ENCODE measurements at regions not wholly inside any gene's neighbourhood (a gene's known extent, or its start where the extent isn't known, plus 50 kb on each side); places are given as distances from the start of the nearest gene placed in this dataset.
A peak's percentile ranks its signal among the peaks of the same experiment; 100 is the strongest.

- ATAC-seq (no peak), DNase-seq (ENCODE audit: low spot score) (no peak)
- intact Hi-C loops (cut with DNase I), result no loop called here
Measured at GRCh38 chr5:60185231-60186099, 291.9 kb upstream of the PDE4D start.

- DNase-seq (ENCODE audit: low spot score) (no peak), ATAC-seq (peak; percentile 87)
- intact Hi-C loops (cut with DNase I), result no loop called here
Measured at GRCh38 chr5:60184606-60185005, 291.1 kb upstream of the PDE4D start.

DNA sequence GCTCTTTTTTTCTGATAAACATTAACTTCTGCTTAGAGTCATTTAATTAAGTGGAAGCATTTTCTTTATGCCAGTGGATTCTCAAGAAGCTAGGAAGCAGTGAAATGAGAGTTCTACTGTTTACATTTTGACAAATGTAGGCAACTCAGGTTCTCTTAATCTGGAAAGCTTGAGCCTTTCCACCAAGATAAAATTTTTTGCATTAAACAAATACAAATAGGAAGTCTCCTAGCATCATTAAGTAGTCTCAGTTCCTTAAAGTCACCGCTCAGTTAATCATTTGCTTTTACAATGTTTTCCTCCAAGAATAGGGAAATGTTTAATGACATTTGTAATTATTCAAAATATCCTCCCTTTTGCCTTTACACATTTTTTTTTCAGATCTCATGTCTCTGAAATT, 290.4 kb upstream of the PDE4D start:
- DNase-seq (ENCODE audit: low spot score) (no peak), ATAC-seq (no peak)
- intact Hi-C loops (cut with DNase I), result no loop called here

GRCh38 chr5:60178101-60178500, 284.6 kb upstream of the PDE4D start:
- DNase-seq (ENCODE audit: low spot score) (no peak), ATAC-seq (no peak)
- intact Hi-C loops (cut with DNase I), result no loop called here

DNA sequence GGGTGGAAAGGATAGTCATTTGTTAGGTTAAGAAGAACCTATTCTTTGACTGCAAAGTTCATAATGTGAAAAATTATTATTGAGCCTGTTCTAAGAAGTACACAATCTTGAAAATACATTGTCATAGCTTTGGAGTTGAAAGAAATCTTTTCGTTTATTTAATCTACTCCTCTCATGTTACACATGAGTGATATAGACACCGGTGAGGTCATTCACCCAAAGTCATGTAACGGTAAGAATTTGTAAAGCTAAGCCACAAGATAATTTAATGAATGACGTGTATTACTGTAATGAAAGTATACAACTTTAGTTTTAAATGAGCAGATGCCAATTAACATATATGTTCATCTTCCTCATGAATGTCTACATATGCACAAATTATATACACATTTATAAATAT, 284.1 kb upstream of the PDE4D start:
- ATAC-seq, result no peak
- no peak for DNase-seq (ENCODE audit: low spot score)
- intact Hi-C loops (cut with DNase I), result no loop called here

DNA sequence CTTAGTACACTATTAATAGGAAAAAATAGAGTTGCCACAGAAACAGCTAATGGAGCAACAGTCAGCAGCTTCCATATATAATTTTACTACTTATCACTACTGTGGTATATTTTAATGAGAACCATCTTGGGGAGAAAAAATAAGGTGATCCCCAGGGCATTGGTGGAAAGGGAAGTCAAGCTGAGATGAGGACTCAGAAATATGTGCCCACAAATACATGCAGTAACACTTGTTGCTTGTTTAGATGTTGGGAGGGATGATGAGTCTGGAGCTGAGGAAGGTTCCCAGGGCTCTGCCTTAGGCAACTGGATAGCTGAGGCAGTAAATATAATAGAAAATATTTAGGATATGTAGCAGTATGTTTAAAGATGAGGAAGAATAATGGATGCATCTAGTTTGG, 280.1 kb upstream of the PDE4D start:
- ATAC-seq, result no peak
- no peak for DNase-seq (ENCODE audit: low spot score)
- intact Hi-C loops (cut with DNase I), result no loop called here

- intact Hi-C loops (cut with DNase I), result no loop called here
- ATAC-seq (no peak), DNase-seq (ENCODE audit: low spot score) (no peak)
Measured at GRCh38 chr5:60163762-60164161, 270.2 kb upstream of the PDE4D start.

DNA sequence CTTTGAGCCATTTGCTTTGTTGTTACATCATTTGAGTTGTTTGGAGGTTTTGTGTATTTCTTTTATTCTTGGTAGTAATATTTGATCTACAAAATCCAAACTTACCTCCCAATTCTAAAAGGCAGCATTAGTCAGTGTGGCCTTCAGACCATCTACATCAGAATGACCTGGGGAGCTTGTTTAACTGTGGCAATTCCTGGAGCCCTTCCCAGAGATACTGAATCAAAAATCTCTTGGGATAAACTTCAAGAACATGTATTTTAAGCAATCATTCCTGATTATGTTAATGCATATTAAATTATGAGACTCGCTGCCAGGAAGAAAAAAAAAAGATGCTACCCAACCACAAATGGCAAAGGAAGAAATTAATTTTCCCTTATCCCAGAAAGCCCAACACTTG, 268.9 kb upstream of the PDE4D start:
- no peak for ATAC-seq
- DNase-seq (ENCODE audit: low spot score), result no peak
- intact Hi-C loops (cut with DNase I), result no loop called here

- DNase-seq (ENCODE audit: low spot score), result no peak
Measured at GRCh38 chr5:60161340-60161934, 267.9 kb upstream of the PDE4D start.

GRCh38 chr5:60149081-60149480, 255.6 kb upstream of the PDE4D start:
- DNase-seq (ENCODE audit: low spot score), result no peak
- intact Hi-C loops (cut with DNase I), result no loop called here

More at GRCh38 chr5:60161340-60161934, 267.9 kb upstream of the PDE4D start:
- no peak for ATAC-seq
- intact Hi-C loops (cut with DNase I), result no loop called here

DNA sequence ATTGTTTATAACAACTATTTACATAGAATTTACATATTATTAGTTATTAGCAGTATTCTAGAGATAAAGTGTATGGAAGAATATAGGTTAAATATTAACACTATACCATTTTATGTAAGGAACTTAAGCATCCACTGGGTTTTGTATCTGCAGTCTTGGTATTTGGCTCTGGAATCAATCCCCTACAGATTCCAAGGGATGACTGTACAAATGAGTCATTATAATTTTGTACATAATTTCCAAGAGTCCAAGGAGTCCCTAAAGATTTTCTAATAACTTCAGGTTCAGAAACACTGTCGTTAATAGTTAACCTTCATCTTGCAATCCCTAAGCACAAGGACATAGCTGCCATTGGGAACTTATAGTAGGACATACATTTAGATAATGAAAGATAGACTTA, 254.8 kb upstream of the PDE4D start:
- no peak for DNase-seq (ENCODE audit: low spot score)
- no peak for ATAC-seq
- intact Hi-C loops (cut with DNase I), result no loop called here

More at GRCh38 chr5:60149081-60149480, 255.6 kb upstream of the PDE4D start:
- ATAC-seq, result no peak

DNA sequence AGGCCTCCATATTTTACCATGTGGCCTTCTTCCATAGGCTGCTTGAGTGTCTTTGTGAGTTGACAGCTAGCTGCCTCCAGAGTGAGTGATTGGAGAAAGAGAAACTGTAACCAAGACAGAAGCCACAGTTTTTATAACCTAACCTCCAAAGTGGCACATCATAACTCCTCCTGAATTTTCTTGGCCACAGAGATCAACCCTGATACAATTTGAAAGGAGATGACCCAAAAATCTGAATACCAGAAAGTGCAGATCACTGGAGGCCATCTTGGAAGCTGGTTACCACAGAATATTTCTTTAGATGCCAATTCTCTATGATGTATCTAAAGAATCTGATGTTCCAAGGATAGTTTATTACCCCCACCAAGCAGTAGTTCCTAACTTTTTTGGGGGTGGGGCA, 254.3 kb upstream of the PDE4D start:
- intact Hi-C loops (cut with DNase I), result no loop called here
- DNase-seq (ENCODE audit: low spot score), result no peak
- no peak for ATAC-seq

GRCh38 chr5:60143942-60144549, 250.5 kb upstream of the PDE4D start:
- DNase-seq (ENCODE audit: low spot score) (no peak), ATAC-seq (no peak)
- intact Hi-C loops (cut with DNase I), result no loop called here

DNA sequence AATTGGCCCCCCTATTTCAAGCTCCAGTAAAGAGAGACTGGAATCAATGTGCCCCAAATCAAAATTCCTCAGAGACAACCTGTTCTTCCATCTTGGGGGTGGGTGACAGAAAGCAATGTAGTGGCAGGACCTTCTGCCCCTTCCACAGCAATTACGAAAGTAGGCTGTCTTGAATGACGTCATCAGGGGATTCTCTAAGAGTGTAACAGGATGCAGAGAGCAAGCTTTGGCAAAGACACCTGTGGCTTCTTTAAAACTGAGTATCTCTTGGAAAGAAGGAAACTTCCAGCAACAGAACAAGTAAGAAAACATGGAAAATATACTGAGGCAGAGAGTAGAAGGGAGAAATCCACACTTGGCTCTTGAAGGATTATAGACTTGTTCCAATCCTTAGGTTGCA, 247.6 kb upstream of the PDE4D start:
- DNase-seq (ENCODE audit: low spot score), result no peak
- no peak for ATAC-seq
- intact Hi-C loops (cut with DNase I), result no loop called here

- ATAC-seq (no peak), DNase-seq (ENCODE audit: low spot score) (no peak)
- intact Hi-C loops (cut with DNase I), result no loop called here
Measured at GRCh38 chr5:60136841-60137240, 243.3 kb upstream of the PDE4D start.

DNA sequence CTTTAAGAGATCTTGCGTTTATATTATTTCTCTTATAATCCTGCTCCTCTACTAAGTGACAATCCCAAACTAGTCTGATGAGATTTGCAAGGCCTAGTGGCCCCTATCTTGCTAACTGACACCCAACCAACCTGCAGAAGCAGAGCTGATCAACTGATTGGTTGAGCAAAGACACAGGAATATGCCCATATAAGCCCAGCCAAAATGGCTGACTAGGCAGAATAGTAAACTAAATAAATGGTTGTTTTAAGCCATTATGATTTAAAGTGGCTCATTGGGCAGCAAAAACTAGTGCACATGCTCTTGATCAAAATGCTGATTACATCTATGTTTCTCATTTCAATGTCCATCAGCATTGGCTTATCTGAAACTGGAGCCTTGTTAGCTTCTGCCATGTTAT, 238.0 kb upstream of the PDE4D start:
- ATAC-seq (no peak), DNase-seq (ENCODE audit: low spot score) (no peak)
- intact Hi-C loops (cut with DNase I), result no loop called here

DNA sequence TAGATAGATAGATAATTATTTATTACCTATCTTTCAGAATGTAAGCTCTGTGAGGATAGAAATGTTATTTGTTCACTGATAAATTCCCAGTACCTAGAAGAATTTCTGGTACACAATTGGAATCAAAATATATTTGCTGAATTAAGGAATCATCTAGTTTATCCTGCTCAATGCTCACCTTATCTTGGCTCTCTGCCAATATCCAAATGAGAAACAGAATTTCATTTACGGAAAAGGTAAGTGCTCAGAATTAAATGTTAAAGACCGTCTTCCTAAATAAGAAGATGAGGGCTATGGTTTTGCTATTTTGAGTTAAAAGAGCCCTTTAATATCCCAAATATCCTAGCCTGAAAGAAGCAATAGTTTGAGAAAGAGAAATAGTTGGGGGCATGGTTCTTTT, 232.1 kb upstream of the PDE4D start:
- DNase-seq (ENCODE audit: low spot score), result no peak
- intact Hi-C loops (cut with DNase I), result no loop called here
- ATAC-seq, result no peak

DNA sequence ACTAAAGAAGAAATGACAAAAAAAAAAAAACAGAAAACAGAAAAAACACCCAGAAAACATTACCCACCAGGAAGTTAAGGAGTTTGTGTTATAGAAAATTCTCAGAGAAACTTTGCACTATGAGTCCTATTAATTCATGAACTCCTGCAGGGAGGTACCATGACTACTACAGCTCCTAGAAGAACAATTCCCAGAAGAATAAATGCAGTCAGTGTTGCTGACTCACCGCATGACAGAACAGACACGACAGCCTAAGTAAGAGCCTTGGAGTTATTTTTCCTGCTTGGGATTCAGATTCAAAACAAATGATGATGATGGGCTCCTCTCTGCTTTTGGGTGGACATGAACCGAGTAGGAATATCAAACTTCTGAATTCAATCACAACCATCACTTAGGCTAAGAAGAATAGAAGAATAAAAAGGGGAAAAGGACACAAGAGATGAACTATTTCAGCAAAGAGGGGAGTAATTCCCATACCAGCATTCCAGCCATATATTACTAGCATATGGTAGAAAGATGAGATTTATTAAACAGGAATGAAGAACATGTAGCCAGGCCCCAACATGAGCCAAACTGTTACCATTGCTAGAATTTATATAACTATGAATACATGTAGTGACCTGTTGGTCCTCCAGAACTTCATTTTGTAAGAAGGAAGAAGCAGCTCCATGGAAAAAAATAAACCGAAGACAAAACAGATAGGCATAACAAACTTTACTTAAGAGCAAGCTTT, 209.6 kb upstream of the PDE4D start:
- no peak for ATAC-seq
- no peak for DNase-seq (ENCODE audit: low spot score)
- intact Hi-C loops (cut with DNase I), result no loop called here

DNA sequence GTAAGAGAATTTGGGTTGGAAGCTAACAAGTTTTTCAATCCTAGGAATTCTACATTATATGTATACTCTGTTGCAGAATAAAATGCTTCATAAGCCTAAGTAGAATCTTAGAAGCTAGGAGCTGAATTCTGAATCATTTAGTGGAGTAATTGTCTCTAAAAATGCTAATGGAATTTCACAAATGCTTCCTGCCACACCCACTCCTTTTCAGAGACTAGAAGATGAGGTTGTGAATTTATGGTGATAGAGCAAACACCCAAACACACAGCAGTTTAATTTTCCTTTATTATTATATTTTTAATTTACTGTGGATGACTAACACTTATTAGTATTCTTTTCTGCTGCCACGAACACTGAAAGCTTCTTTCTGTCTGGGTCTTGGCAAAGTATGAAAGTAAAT, 208.0 kb upstream of the PDE4D start:
- DNase-seq (ENCODE audit: low spot score) (no peak), ATAC-seq (no peak)
- intact Hi-C loops (cut with DNase I), result no loop called here
